ENCODE measurements at regions not wholly inside any gene's neighbourhood (a gene's known extent, or its start where the extent isn't known, plus 50 kb on each side); places are given as distances from the start of the nearest gene placed in this dataset.

GRCh38 chr4:13844740-13845139 lies 217.2 kb upstream of the BOD1L1 start:
- DNase-seq (ENCODE audit: low read depth), result peak; percentile 60

GRCh38 chr4:13849778-13850177 lies 222.3 kb upstream of the BOD1L1 start:
- no peak for DNase-seq (ENCODE audit: low read depth)

DNA sequence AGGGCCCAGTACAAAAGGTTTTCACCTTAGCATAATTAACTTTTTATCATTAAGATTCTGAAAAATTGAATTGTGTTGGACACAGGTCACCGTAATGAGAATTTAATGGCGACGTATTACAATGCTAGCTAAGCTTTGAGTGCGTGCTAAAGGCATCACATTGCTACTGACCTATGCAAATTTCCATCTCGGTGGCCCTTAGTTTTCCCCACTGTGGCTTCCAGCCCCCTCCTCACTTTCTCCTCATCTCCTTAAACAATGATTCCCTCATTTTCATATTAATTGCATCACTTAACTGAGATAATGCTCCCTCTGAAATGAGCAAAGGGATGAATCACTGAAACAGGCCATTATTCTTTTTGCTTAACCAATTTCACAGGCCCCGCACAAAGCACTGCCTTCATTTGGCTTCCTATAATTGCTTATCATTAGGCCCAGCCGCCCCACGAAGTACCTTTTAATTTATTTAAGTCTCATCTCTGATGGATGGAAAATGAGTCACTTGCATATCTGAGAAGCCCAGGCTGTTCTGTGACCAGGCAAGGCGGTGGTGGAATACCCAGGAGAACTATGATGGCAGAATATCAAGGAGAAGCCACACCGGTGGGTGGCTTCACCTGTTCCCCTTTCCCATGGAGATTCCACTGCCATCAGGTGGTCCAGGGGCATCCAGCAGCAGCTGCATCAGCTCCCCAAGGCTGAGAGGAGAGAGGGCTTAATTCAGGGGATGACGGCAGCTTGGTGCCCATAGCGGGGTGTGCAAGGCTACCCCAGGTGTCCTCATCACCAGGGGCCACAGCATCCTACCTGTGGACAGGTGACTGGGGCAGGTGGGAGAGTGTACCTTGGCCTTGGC lies 223.8 kb upstream of the BOD1L1 start:
- DNase-seq (ENCODE audit: low read depth), result no peak

DNA sequence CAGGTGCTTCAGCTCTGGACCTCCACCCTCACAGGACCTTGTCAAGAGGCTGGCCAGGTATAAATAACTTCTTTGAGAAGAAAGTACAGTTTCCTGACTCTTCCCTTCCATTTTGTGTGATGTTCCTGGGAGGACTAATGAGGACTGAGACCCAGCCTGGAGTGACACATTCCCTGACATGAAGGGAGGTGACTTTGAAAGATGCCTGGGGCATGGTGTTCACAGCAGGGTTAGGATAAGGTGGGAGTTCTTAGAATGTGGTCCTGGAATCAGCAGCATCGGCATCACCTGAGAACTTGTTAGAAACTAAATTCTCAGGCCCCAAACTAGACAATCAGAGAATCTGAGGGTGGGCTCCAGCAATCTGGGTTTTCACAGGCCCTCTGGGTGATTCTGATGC lies 224.9 kb upstream of the BOD1L1 start:
- DNase-seq (ENCODE audit: low read depth), result no peak

- DNase-seq (ENCODE audit: low read depth), result no peak
Observed at GRCh38 chr4:13856387-13856786, 228.9 kb upstream of the BOD1L1 start.

- DNase-seq (ENCODE audit: low read depth), result no peak
Observed at GRCh38 chr4:13857397-13857796, 229.9 kb upstream of the BOD1L1 start.

DNA sequence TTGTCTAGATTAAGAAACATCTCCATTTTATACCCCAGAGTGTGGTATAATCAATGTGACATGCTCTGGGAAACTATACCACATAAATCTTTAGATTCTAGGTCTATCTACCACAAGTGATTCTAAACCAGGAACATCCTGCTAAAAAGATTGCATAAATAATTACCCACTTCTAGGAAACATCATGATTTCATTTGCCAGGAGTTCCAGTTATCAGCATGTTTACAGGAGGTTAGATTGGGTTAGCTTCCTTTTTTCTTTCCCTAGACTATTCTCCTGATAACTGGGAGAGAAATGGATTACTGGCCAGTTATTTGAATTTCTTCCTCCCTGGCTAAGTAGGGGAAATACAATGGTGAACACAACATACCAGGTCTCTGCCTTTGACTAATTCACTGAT lies 230.3 kb upstream of the BOD1L1 start:
- DNase-seq (ENCODE audit: low read depth), result no peak

DNA sequence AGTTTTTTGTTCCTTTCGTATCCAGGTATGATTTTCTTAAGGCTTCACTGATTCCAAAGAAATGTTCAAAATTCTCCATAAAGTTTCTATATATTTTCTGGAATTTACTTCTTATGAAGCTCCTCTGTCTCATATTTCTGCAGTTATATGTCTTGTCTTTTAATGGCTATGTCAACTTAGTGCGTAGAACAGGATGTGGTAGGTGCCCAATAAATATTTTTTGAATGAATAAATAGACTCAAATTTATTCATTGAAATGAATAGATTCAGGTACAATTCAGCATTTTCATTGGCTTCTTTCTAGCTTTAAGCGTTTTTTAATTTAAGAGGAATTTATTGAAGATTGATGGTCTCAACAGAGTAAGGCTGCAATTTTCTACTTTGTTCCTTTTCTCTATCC lies 231.9 kb upstream of the BOD1L1 start:
- DNase-seq (ENCODE audit: low read depth), result no peak

DNA sequence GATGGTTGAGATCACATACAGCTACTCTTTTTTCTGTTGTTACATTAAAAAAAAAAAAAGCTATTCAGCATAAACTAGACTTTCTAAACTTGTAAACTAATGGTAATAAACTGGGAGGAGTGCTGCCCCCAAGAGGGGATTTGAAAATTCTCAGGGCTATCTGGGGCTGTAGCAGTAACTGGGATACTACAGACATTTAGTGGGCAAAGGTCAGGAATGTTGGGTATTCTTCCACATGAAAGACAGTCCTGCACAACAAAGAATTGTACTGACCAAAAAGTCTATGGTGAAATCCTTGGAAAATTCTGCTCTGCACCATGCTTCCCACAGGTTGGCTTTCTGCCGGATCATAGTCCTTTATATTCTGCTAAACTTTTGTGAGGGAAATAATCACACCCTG lies 232.6 kb upstream of the BOD1L1 start:
- DNase-seq (ENCODE audit: low read depth), result peak; percentile 75

DNA sequence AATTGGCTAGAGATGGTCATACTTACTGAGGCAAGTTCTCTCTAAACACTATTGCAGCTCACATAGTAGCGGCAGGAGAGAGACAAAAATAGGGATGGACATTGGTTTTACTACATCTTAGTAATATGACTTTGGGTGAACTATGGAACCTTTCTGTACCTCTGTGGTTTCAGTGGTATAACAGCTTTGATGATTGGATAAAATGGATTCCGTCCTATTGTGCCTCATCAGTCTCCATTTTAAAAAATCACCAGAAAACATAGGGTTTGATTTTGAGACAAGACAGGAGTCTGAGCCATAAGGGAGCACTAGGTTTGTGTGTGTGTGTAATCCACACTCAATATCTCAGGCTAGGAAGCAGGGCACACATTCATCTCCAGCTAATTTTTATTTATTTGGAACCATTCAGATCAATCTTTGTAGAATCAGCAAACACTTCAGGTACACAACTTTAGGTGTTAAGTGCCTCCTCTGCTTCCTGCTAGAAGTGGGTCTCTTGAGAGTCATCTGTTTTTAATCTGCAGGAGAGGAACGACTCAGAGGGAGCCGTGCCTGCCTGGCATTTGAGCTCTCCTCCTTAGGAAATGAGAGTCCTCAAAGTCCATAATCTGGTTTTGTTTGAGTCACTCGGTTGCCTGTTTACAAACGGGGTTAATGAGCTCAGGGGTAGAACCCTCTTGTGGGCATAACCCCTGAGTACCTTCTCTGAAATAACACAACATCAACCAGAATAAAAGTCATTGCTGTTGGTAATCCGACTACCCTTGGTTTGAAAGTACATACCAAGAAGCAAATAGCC lies 238.5 kb upstream of the BOD1L1 start:
- DNase-seq (ENCODE audit: low read depth), result peak; percentile 89

- no peak for DNase-seq (ENCODE audit: low read depth)
Observed at GRCh38 chr4:13866881-13867280, 239.4 kb upstream of the BOD1L1 start.

- DNase-seq (ENCODE audit: low read depth), result peak; percentile 56
Observed at GRCh38 chr4:13872155-13872554, 244.6 kb upstream of the BOD1L1 start.

DNA sequence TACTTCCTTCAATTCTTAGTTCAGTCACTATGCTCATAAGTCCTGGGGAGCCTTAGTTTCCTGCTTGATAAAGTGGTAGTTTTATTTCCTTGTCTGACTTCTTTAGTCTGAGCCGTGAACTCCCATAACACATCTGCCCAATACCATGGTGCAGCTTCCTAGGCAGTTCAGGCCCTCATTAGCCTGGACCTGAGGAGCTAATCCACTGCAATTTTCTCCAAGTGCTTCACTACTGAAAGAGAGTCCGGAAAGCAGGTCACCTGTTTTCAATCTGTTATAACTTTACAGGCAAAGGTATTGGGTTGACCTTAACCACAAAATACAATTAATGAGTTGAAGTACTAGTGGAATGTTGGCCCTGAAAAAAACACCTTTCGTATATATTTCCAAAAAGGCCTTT lies 245.4 kb upstream of the BOD1L1 start:
- DNase-seq (ENCODE audit: low read depth), result no peak

GRCh38 chr4:13875181-13875580 lies 247.7 kb upstream of the BOD1L1 start:
- no peak for DNase-seq (ENCODE audit: low read depth)

DNA sequence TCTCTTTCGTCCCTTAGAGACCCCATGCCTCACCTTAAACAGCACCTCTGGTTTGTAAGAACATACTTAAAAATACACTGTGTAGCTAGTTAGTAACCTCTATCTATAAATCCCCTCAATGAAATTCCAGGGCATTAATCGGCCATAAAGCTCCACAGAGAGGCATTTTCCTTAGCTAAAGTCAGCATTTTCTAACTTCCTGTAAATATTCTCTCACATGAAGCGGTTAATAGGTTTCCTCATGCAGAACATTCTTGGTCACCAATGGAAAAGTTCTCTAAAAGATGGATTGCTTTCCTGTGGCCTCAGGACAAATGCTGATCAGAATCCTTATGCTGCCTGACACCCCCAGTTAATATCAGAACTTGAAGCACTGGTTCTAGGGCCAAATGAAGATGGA lies 248.6 kb upstream of the BOD1L1 start:
- peak; percentile 95 for DNase-seq (ENCODE audit: low read depth)

DNA sequence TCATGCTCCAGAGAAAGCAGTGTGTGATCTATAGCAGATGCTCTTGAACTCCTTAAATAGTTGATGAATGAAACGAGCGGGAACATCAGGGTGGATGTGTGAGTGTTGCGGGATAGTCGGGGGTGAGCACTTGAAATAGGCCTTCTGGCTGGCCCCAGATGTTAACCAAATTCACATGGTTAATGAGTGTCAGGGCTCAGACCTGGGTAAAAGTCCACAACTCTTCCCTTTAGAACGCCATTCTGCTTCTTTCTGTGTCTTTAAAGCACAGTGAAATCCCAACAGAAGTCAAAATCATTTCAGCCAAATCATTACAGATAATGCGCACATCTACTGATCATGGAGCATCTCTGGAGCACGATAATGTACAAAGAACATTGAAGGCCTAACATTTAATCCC lies 249.4 kb upstream of the BOD1L1 start:
- peak; percentile 48 for DNase-seq (ENCODE audit: low read depth)

DNA sequence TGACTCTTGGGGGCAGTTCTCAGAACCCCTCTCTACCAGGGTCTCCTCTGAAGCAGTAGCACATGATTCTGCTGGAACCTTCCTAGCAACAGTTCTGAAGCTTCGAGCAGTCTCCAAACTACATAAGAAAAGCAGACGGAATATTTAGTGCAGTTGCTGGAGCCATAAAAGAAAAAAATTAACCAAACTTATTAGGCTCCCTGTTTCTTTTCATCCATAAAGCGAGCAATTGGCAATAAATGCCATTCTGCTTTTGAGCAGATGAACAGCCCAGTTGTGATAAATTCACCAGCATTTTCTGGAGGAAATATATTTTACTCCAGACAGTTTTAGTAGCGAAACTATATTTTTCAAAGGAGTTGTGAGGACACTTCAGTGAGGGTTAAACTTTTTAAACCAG lies 250.1 kb upstream of the BOD1L1 start:
- no peak for DNase-seq (ENCODE audit: low read depth)

DNA sequence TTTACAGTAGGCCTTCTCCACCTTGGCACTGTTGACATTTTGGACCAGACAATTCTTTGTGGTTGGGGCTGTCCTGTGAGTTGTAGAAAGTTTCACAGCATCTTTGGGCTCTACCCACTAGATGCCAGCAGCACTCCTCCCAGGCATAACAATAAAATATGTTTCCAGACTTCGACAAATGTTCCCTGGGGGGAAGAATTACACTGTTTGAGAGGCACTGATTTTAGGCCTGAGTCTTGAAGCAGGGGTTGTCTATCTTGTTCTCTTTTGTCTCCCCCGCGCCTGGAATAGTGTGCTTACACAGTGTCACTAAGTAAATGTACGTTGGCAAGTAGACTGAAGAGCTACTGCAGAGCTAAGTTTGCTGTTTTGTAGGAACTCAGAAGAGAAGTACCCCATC lies 254.4 kb upstream of the BOD1L1 start:
- DNase-seq (ENCODE audit: low read depth), result no peak

- no peak for DNase-seq (ENCODE audit: low read depth)
Observed at GRCh38 chr4:13887010-13887409, 259.5 kb upstream of the BOD1L1 start.

DNA sequence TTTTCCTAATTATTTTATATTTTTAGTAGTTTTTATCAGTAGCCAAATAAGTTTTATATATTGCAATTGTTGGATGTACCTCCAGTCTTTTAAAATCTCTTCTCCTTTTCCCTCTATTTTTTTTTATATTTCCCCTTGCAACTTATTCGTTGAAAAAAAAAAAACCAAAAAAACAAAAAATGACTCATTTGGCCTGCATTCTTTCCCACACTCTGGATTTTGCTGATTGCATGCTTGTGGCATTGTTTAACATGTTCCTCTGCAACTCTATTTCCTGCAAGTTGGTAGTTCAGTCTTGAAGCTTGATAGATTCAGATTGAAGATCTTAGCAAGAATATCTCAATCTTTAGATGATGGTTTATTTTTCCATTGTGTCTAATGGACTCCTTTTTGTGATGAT lies 260.6 kb upstream of the BOD1L1 start:
- DNase-seq (ENCODE audit: low read depth), result peak; percentile 99

DNA sequence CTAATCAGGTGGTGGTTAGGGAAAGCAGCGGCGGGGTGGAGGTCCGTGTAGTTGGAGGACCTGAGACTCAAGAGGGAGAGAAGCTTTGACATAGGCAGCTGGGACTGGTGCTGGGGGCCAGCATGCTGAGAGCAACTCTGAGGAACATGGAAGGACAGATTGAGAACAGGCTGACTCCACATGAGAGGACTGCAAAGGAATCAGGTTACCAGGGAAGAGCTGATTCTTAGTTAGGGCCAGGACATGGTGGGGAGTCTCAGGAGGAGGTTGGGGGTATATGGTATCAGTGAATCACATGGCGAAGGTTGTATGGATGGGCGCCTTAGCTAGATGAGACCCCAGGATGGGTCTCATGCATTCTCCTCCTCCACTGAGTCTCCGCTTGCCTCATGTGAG lies 264.0 kb upstream of the BOD1L1 start:
- DNase-seq (ENCODE audit: low read depth), result no peak

- peak; percentile 59 for DNase-seq (ENCODE audit: low read depth)
Observed at GRCh38 chr4:13892739-13893105, 265.2 kb upstream of the BOD1L1 start.

DNA sequence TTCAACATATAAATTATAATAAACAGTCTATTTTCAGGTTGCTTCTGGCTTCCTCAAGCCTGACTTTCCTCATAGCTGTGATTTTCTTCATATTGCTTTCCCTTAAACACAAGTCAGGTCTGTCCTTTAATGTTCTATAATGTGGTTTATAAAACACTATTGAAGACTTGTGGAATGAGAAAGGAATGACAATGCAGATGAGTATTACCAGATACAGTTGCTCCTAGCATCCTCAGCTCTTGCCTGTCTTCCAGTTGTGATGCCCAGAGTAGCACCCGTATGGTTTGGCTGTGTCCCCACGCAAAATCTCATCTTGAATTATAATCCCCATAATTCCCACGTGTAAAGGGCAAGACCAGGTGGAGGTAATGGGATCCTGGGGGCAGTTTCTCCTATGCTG lies 265.7 kb upstream of the BOD1L1 start:
- DNase-seq (ENCODE audit: low read depth), result no peak

Data from renal cortical epithelial cell (primary cell).